ENCODE measurements at regions not wholly inside any gene's neighbourhood (a gene's known extent, or its start where the extent isn't known, plus 50 kb on each side); places are given as distances from the start of the nearest gene placed in this dataset.

DNA sequence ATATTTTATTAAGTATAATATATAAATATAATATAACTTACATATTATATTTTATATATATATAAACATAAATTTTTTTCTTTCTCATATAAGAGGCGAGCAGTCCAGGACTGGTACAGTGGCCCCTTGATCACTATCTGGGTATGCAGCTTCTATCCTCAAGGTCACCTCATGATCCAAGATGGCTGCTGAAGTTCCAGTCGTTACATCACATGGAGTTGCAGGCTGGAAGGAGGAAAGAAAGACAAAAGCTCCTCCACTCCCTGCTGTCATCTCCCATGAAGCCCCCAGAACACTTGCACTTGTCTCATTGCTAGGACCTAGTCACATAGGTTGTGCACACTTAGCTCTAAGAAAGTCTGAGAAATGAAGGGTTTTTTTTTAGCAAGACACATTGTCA lies 145.1 kb upstream of the SLC1A4 start:
- in situ Hi-C loops (cut with MboI; ENCODE audit: low pct_unique_long_range_greater_than_20kb, low sequenced_read_pairs, unreplicated experiment) = no loop called here
- TF ChIP-seq, protein P1, sequence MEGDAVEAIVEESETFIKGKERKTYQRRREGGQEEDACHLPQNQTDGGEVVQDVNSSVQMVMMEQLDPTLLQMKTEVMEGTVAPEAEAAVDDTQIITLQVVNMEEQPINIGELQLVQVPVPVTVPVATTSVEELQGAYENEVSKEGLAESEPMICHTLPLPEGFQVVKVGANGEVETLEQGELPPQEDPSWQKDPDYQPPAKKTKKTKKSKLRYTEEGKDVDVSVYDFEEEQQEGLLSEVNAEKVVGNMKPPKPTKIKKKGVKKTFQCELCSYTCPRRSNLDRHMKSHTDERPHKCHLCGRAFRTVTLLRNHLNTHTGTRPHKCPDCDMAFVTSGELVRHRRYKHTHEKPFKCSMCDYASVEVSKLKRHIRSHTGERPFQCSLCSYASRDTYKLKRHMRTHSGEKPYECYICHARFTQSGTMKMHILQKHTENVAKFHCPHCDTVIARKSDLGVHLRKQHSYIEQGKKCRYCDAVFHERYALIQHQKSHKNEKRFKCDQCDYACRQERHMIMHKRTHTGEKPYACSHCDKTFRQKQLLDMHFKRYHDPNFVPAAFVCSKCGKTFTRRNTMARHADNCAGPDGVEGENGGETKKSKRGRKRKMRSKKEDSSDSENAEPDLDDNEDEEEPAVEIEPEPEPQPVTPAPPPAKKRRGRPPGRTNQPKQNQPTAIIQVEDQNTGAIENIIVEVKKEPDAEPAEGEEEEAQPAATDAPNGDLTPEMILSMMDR (IDR thresholded peaks at IDR 0.05; ENCODE audit: extremely low read depth, insufficient read depth, missing control alignments) = no peak
- no peak for DNase-seq (ENCODE audit: low spot score)

DNA sequence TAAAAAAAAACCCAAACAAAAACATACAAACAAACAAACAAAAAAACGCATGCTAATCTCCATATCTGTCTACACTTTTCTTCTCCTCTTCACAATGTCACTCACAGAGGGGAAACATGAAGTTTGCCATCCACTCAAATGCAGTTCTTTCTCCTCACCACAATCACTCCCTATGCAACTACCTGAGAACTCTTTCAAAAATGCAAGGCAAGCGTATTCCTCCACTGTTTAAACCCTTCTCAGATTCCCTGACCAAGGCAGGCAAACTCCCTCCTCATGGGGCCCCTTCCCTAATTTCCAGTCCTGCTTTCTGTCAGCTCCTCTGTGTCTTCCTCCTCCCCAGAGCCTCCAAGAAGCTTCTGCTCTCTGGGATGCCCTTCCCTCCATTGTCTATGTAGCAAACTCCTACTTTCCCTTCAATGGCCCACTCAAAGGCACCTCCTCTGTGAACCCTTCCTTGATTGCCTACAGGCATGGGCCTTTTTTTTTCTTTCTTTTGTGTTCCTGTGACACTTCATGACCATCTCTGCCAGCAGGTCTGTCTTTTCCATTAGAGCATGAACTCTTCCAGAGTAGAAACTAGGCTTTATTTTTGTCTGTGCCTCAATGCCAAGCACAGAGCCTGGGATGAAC lies 143.8 kb upstream of the SLC1A4 start:
- in situ Hi-C loops (cut with MboI; ENCODE audit: low pct_unique_long_range_greater_than_20kb, low sequenced_read_pairs, unreplicated experiment) = no loop called here
- TF ChIP-seq, protein P1 (IDR thresholded peaks at IDR 0.05; ENCODE audit: extremely low read depth, insufficient read depth, missing control alignments) = no peak
- no peak for DNase-seq (ENCODE audit: low spot score)

DNA sequence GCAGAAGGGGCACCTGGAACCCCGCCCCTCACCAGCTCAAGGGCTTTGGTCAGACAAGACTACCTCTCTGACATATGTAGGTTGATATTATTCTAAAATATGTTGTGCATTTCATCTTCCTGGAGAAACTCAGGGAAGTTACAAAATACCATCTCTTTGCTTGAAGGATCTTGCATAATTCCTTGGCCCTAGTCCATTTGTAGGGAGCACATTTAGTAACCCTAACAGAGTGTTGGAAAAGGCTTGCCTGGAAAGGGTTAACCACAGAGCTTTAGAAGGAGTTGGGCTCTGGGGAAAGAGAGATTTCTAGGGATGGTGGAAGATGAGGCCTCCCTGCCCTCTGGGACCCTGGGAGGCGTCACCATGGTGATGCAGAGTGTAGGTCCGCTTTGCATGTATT lies 143.0 kb upstream of the SLC1A4 start:
- TF ChIP-seq, protein P1 (IDR thresholded peaks at IDR 0.05; ENCODE audit: extremely low read depth, insufficient read depth, missing control alignments) = no peak
- in situ Hi-C loops (cut with MboI; ENCODE audit: low pct_unique_long_range_greater_than_20kb, low sequenced_read_pairs, unreplicated experiment) = no loop called here
- no peak for DNase-seq (ENCODE audit: low spot score)

DNA sequence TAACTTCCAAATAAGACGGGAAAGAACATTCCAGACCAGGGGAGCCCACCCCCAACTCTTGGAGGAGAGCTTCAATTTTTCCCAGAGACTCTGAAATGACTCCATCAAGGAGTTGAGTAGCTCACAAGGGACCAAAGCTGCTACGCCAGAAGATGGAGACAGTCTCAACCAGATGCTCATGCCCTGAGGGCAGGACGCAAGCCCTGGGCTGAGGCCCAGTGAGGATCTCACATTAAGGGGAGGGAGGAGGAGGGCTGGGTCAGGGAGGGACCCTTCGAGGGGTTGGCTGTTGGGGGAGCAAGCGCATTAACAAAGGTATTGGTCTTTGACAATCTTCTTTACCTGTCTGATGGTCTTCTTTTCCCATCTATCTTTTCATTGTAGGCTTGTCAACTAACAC lies 141.3 kb upstream of the SLC1A4 start:
- in situ Hi-C loops (cut with MboI; ENCODE audit: low pct_unique_long_range_greater_than_20kb, low sequenced_read_pairs, unreplicated experiment) = no loop called here
- TF ChIP-seq, protein P1 (IDR thresholded peaks at IDR 0.05; ENCODE audit: extremely low read depth, insufficient read depth, missing control alignments) = no peak
- no peak for DNase-seq (ENCODE audit: low spot score)

DNA sequence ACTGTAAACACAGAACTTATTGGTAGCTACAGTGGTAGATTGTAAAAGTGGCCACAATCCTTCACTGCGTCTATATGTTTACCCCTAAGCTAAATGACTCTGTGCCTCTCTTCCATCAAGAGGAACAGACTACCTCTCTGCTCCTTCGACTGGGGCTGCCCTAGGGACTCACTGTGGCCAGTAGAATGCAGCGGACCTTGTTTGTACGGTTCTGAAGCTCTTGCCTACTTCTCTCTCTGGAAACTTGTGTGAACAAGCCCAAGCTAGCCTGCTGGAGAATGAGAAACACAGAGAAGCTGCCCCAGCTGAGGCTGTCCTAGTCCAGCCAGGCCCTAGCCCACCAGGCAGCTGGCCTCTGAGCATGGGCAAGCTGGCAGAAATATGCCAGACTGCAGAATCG lies 140.8 kb upstream of the SLC1A4 start:
- DNase-seq (ENCODE audit: low spot score) = no peak
- TF ChIP-seq, protein P1 (IDR thresholded peaks at IDR 0.05; ENCODE audit: extremely low read depth, insufficient read depth, missing control alignments) = no peak
- in situ Hi-C loops (cut with MboI; ENCODE audit: low pct_unique_long_range_greater_than_20kb, low sequenced_read_pairs, unreplicated experiment) = no loop called here

DNA sequence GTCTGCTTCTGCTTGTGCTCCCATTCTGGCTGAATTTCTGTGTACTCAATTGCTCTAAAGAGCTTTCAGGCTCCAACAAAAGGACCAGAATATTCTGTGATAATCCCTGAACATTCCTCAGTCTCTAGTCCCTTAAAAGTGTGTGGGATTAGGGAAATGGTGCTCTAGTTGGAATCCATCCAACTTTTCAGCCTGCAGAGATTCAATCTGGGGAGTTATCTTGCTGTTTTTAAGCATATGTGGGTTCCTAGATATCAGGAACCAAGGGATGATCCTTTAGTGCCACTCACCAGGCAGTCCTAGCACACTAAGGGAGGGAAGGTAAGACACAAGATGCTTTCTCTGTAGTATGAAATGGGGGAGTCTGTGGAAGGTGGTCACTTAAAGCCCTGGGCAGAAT lies 140.3 kb upstream of the SLC1A4 start:
- TF ChIP-seq, protein P1 (IDR thresholded peaks at IDR 0.05; ENCODE audit: extremely low read depth, insufficient read depth, missing control alignments) = no peak
- DNase-seq (ENCODE audit: low spot score) = no peak
- in situ Hi-C loops (cut with MboI; ENCODE audit: low pct_unique_long_range_greater_than_20kb, low sequenced_read_pairs, unreplicated experiment) = no loop called here

Data from GM13977 (cell line).